Heart left ventricle (tissue), 16 donors: ENCODE measurements at regions not wholly inside any gene's neighbourhood (a gene's known extent, or its start where the extent isn't known, plus 50 kb on each side); places are given as distances from the start of the nearest gene placed in this dataset.

Experiments
- ATAC-seq, 4 donors: fragments of 200-7000 bp; cut with Tn5 transposase; one replicate each; pipeline ENCODE4 v1.9.1; 2020 to 2022; ENCODE audit warnings: moderate library complexity in 4 of 4, mild to moderate bottlenecking in 3 of 4, moderate number of reproducible peaks in 1 of 4
- DNase-seq, 5 donors: peaks; one replicate each; pipeline ENCODE4 v3.0.0-alpha.2; 2020
- H3K27ac ChIP-seq, 12 donors: fragments of 200-600 bp; sonication (generic) in 4 of 12; one replicate each; pipeline versions ENCODE4 v1.5.0 to v1.8.0; 2016 to 2022; ENCODE audit warnings: mild to moderate bottlenecking in 2 of 12
- H3K27me3 ChIP-seq, 9 donors: fragments of 200-600 bp; sonication (generic) in 2 of 9; one replicate each; pipeline versions ENCODE4 v1.5.1 to v1.8.0; 2016 to 2022; ENCODE audit warnings: mild to moderate bottlenecking in 3 of 9
- H3K36me3 ChIP-seq, 9 donors: fragments of 200-600 bp; sonication (generic) in 2 of 9; one replicate each; pipeline versions ENCODE4 v1.5.0 to v1.8.0; 2018 to 2022; ENCODE audit warnings: mild to moderate bottlenecking in 2 of 9
- H3K4me1 ChIP-seq, 12 donors: fragments of 200-600 bp; sonication (generic) in 4 of 12; one replicate each; pipeline versions ENCODE4 v1.5.0 to v1.8.0; 2016 to 2022; ENCODE audit warnings: mild to moderate bottlenecking in 3 of 12
- H3K4me3 ChIP-seq, 12 donors: fragments of 200-600 bp; sonication (generic) in 4 of 12; one replicate each; pipeline versions ENCODE4 v1.5.0 to v1.8.0; 2017 to 2022; ENCODE audit warnings: mild to moderate bottlenecking in 9 of 12, moderate library complexity in 4 of 12
- H3K9me3 ChIP-seq, 12 donors: fragments of 200-600 bp; sonication (generic) in 4 of 12; one replicate each; pipeline versions ENCODE4 v1.5.0 to v1.8.0; 2016 to 2022; ENCODE audit warnings: mild to moderate bottlenecking in 1 of 12
- CTCF ChIP-seq, 12 donors: fragments of 200-600 bp; sonication (generic) in 4 of 12; IDR thresholded peaks; one replicate each; pipeline versions ENCODE4 v1.5.0 to v1.8.0; 2018 to 2022; ENCODE audit warnings: antibody characterized with exemption in 12 of 12, mild to moderate bottlenecking in 5 of 12
- POLR2A ChIP-seq, 2 donors: fragments of 450-650 bp; IDR thresholded peaks; one replicate each; pipeline ENCODE4 v1.6.1; 2017; ENCODE audit warnings: antibody characterized with exemption in 2 of 2, mild to moderate bottlenecking in 2 of 2, moderate library complexity in 2 of 2
- WGBS, 4 donors: extraction: QIAGEN DNeasy Blood & Tissue Kit in 2 of 4; methylation state at CpG; one replicate each; pipeline versions ENCODE4 v1.1.5 to v1.1.7; 2013 to 2018; 5-methylcytosine and 5-hydroxymethylcytosine counted together
- intact Hi-C, 10 donors: fragments of 100-400 bp; cut with DNase I; formaldehyde crosslinking; loops; one replicate each; pipeline versions ENCODE4 v1.11.1 to v1.14.2; 2022
- donor health status: ischemic (EF 13 %, LVEDD 7.1; RV severe dilation, severe dysfunction).
- donor health status: healthy with polysubstance abuse.
- donor health status: DM: no; HTN: yes; CAD: no.
- donor health status: DM: no; HTN: no; CAD: no.
- donor health status: ischemic (EF 25% LVEDD 6.9; RV normal size, moderate dysfunction).
- donor health status: ischemic (EF 25% LVEDD 5.7; RV mildly dilated, moderate dysfunction).
- donor health status: healthy.
- donor health status: DM: yes; HTN: yes; CAD: no.
- donor health status: ischemic (EF 35%, LVEDD 5.7; RV mildly dilated, moderate dysfunction).
- donor health status: nonischemic (EF 11% LVEDD 7.7; RV severe dilation, severe dysfunction).
- donor health status: DM: yes; HTN: yes; CAD: no.
- donor health status: PGD.
- donor health status: ischemic (EF 29% LVEDD 5.4; RV normal size, mild dysfunction).
- donor health status: nonischemic (EF 23%, LVEDD 6.1; RV moderate dilation, normal function).

- Histone ChIP-seq H3K27ac (no peak overlapping the region), H3K36me3 (no peaks in the 10 kb centered on the region), H3K27me3 (no peaks in the 10 kb centered on the region), H3K4me1 (peaks cover 0 to 28% (median 15%) of the 10 kb centered on the region in 12 donors), H3K4me3 (no peak overlapping the region), H3K9me3 (peaks cover 0 to 5% (median 0%) of the 10 kb centered on the region in 12 donors)
- 82 to 89% (median 87%) methylated on average over 3 of the region's 3 CpGs for WGBS, 4 donors
- intact Hi-C loops = loop anchor here in 1 of 10 donors (5.0 kb wide), 1 partner anchor 54 kb away; no protein-coding TSS in a partner anchor
- DNase-seq (no peak), ATAC-seq (no peak)
- TF ChIP-seq POLR2A (IDR thresholded peaks at IDR 0.05) = no peak
- no peak for TF ChIP-seq CTCF (IDR thresholded peaks at IDR 0.05)
These were observed 127.6 kb upstream of the SPATA12 start for GRCh38 chr3:56932866-56933265.

GRCh38 chr3:56931836-56932235 lies 128.6 kb upstream of the SPATA12 start:
- Histone ChIP-seq H3K36me3 (no peaks in the 10 kb centered on the region), H3K4me1 (peaks cover 0 to 38% (median 22%) of the 10 kb centered on the region in 12 donors), H3K27ac (no peak overlapping the region), H3K9me3 (peaks cover 0 to 5% (median 0%) of the 10 kb centered on the region in 12 donors), H3K27me3 (no peaks in the 10 kb centered on the region), H3K4me3 (no peak overlapping the region)
- ATAC-seq (no peak), DNase-seq (no peak)
- TF ChIP-seq CTCF (IDR thresholded peaks at IDR 0.05) = no peak
- no peak for TF ChIP-seq POLR2A (IDR thresholded peaks at IDR 0.05)
- intact Hi-C loops = loop anchor here in 1 of 10 donors (5.0 kb wide), 1 partner anchor 55 kb away; no protein-coding TSS in a partner anchor

- Histone ChIP-seq H3K4me3 (no peak overlapping the region), H3K27ac (peak overlapping the region in 1 of 12 donors; percentile 10)
These were observed 129.0 kb upstream of the ARHGEF3 start for GRCh38 chr3:56930706-56931105.

More at GRCh38 chr3:56930706-56931105, 129.0 kb upstream of the ARHGEF3 start:
- Histone ChIP-seq H3K27me3 (no peaks in the 10 kb centered on the region), H3K36me3 (no peaks in the 10 kb centered on the region), H3K9me3 (peaks cover 0 to 5% (median 0%) of the 10 kb centered on the region in 12 donors), H3K4me1 (peaks cover 0 to 49% (median 34%) of the 10 kb centered on the region in 12 donors)
- ATAC-seq = no peak
- no peak for DNase-seq
- TF ChIP-seq POLR2A (IDR thresholded peaks at IDR 0.05) (no peak), CTCF (IDR thresholded peaks at IDR 0.05) (no peak)
- WGBS, 4 donors = 77 to 88% (median 87%) methylated on average over 5 of the region's 5 CpGs
- intact Hi-C loops = loop anchor here in 1 of 10 donors (5.0 kb wide), 1 partner anchor 57 kb away; no protein-coding TSS in a partner anchor
